K562 (cell line): ENCODE measurements at regions not wholly inside any gene's neighbourhood (a gene's known extent, or its start where the extent isn't known, plus 50 kb on each side); places are given as distances from the start of the nearest gene placed in this dataset.

Source experiments
- FOXA3 ChIP-seq, 2 experiments: fragments of 450-650 bp in 1 of 2; sonication (generic) in 1 of 2; formaldehyde crosslinking; IDR thresholded peaks in 1 of 2; conservative IDR thresholded peaks in 1 of 2; 2 replicates each; pipeline versions ENCODE4 v1.4.0 to v1.8.0; 2020 to 2022; ENCODE audit warnings: mild to moderate bottlenecking in 2 of 2, missing genetic modification reagents in 1 of 2
- NFATC3 ChIP-seq: fragments of 450-650 bp; IDR thresholded peaks from 2 replicates; pipeline ENCODE4 v1.6.1; 2017; ENCODE audit warnings: mild to moderate bottlenecking
- TCF7 ChIP-seq: sonication (generic); IDR thresholded peaks from 2 replicates; pipeline ENCODE4 v1.6.1; 2016; ENCODE audit warnings: antibody characterized with exemption, borderline replicate concordance
- ZNF318 ChIP-seq, 2 experiments: fragments of 450-650 bp; IDR thresholded peaks; 2 replicates each; pipeline ENCODE4 v1.6.1; 2016; ENCODE audit warnings: mild to moderate bottlenecking in 2 of 2, borderline replicate concordance in 1 of 2, low read depth in 1 of 2, moderate library complexity in 1 of 2

- TF ChIP-seq FOXA3 (CRISPR knock-in tag; conservative IDR thresholded peaks at IDR 0.05 in 1 of 2, IDR thresholded peaks at IDR 0.05 in 1 of 2): no peak
- TF ChIP-seq ZNF318 (IDR thresholded peaks at IDR 0.05; ENCODE audit: borderline replicate concordance in 1 of 2, low read depth in 1 of 2): no peak
- TF ChIP-seq TCF7: no peak
- no peak for TF ChIP-seq NFATC3
Measured at GRCh38 chr5:12080761-12081160, 176.5 kb upstream of the CTNND2 start.
